ENCODE measurements at regions not wholly inside any gene's neighbourhood (a gene's known extent, or its start where the extent isn't known, plus 50 kb on each side); places are given as distances from the start of the nearest gene placed in this dataset.
A peak's percentile ranks its signal among the peaks of the same experiment; 100 is the strongest.

- no peak for TF ChIP-seq ZNF713 (CRISPR knock-in tag; IDR thresholded peaks at IDR 0.05)
- no peak for TF ChIP-seq ZNF670 (CRISPR knock-in tag; IDR thresholded peaks at IDR 0.05; ENCODE audit: borderline replicate concordance)
- peak; percentile 32 for TF ChIP-seq CBX1 (IDR thresholded peaks at IDR 0.05; ENCODE audit: low read depth)
- peak; percentile 35 for TF ChIP-seq ZNF292 (CRISPR knock-in tag; IDR thresholded peaks at IDR 0.05; ENCODE audit: borderline replicate concordance, low read depth)
- no peak for TF ChIP-seq CBX5 (CRISPR knock-in tag; IDR thresholded peaks at IDR 0.05; ENCODE audit: borderline replicate concordance)
- TF ChIP-seq ZNF564 (CRISPR knock-in tag; IDR thresholded peaks at IDR 0.05), result no peak
- no peak for TF ChIP-seq ZNF138 (CRISPR knock-in tag; IDR thresholded peaks at IDR 0.05; ENCODE audit: low read depth)
- TF ChIP-seq ZNF558 (CRISPR knock-in tag; IDR thresholded peaks at IDR 0.05; ENCODE audit: borderline replicate concordance), result peak; percentile 69
- TF ChIP-seq ARNTL (CRISPR knock-in tag; IDR thresholded peaks at IDR 0.05), result 0 out of 2 replicates have a peak, but pooled peaks have one; percentile 27
- peak; percentile 17; the same call in 1 of the 2 replicates for TF ChIP-seq ZHX1 (CRISPR knock-in tag; IDR thresholded peaks at IDR 0.05; ENCODE audit: low read depth)
- TF ChIP-seq REXO4 (CRISPR knock-in tag; IDR thresholded peaks at IDR 0.05; ENCODE audit: borderline replicate concordance), result 0 out of 2 replicates have a peak, but pooled peaks have one; percentile 42
- no peak for TF ChIP-seq ZNF678 (CRISPR knock-in tag; IDR thresholded peaks at IDR 0.05)
- no peak for TF ChIP-seq HOXA7 (CRISPR knock-in tag; IDR thresholded peaks at IDR 0.05)
- no peak for TF ChIP-seq RFX1 (IDR thresholded peaks at IDR 0.05)
- no peak for TF ChIP-seq ZNF20 (CRISPR knock-in tag; IDR thresholded peaks at IDR 0.05)
- TF ChIP-seq ZNF574 (CRISPR knock-in tag; IDR thresholded peaks at IDR 0.05), result 0 out of 2 replicates have a peak, but pooled peaks have one; percentile 12
- no peak for TF ChIP-seq GMEB1 (CRISPR knock-in tag; IDR thresholded peaks at IDR 0.05; ENCODE audit: borderline replicate concordance)
- no peak for TF ChIP-seq ZNF724P (CRISPR knock-in tag; IDR thresholded peaks at IDR 0.05; ENCODE audit: borderline replicate concordance)
- 0 out of 2 replicates have a peak, but pooled peaks have one; percentile 69 for TF ChIP-seq ZNF451 (CRISPR knock-in tag; IDR thresholded peaks at IDR 0.05)
- TF ChIP-seq ZNF607 (CRISPR knock-in tag; IDR thresholded peaks at IDR 0.05; ENCODE audit: borderline replicate concordance), result no peak
- 0 out of 2 replicates have a peak, but pooled peaks have one; percentile 15 for TF ChIP-seq YEATS4 (CRISPR knock-in tag; IDR thresholded peaks at IDR 0.05; ENCODE audit: borderline replicate concordance)
These were observed 309.4 kb downstream of the SEC14L1 start (continued) for GRCh38 chr17:77449908-77450741.

Measured in HepG2 (cell line).